Ramos (cell line): ENCODE measurements at regions not wholly inside any gene's neighbourhood (a gene's known extent, or its start where the extent isn't known, plus 50 kb on each side); places are given as distances from the start of the nearest gene placed in this dataset.

ENCODE experiments used
- in situ Hi-C: fragments of 300-500 bp; cut with MboI; formaldehyde crosslinking; loops from one replicate; pipeline ENCODE4 v1.14.3; 2022; ENCODE audit warnings: low sequenced_read_pairs; ENCODE audit not compliant: unreplicated experiment

- in situ Hi-C loops = no loop called here
Observed at GRCh38 chr5:38710627-38711026, 135.2 kb upstream of the OSMR start.

DNA sequence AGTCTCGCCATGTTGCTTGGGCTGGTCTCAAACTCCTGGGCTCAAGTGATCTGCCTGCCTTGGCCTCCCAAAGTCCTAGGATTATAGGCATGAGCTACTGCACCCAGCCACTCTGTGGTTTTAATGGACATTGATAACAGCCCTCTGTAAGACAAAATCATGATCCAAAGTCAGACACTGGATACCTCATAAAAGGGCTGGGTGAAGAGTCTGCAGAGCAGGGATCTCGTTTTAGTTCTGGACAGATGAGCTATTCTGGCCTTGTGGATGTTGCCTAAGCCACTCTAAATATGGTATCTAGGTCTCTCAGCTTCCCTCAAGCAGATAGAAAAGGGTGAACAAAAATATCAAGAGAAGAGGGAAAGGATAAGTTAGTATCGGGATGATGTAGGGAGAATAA is 133.4 kb upstream of the OSMR start:
- in situ Hi-C loops = no loop called here

DNA sequence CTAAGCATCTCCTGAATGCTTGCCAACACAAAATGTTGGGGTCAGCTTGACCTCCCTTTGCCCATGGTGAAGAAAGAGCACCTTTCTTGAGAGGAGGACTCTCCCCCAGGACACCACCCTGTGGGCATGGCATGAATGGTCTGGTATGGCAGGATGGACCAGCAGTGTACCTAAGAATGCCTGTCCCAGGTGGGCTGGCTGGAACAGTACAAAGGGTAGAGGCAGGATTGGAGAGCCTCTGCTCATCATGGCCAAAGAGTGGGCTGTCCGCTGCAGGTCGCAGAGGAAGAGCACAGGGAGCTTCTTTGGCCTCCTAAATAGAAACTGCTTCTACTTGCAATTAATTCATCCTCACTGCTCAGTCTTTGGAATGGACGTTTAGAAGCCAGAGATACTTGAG is 131.6 kb upstream of the OSMR start:
- in situ Hi-C loops = no loop called here

DNA sequence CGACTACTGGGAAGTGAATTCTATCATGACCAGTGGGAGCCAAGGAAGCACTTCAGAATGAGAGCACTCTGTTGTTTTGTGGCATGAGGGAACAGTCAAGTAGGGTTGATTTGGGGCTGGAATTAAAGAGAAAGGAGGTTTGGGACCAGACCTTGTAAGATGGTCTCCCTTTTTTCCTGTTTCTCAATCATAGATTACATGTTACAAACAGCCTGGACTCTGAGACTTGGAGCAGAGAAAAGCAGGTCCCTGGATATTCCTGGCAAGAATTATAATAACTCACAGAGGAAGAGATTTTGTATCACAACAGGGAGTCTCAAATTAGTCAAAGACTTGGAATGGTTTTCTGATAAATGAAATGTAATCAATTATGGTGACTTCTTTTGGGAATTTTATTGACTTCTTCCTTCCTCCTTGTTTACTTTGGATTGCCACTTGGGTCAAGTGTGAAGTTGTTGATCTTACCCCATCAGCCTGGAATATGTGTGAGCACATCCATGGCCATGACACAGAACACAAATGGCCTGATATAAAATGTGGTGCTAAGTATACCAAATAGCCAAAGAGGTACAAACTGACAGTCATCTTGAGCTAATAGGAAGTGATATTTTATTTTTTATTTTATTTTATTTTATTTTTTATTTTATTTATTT is 131.0 kb upstream of the OSMR start:
- in situ Hi-C loops = no loop called here

GRCh38 chr5:38715696-38716095 is 130.1 kb upstream of the OSMR start:
- in situ Hi-C loops = no loop called here

DNA sequence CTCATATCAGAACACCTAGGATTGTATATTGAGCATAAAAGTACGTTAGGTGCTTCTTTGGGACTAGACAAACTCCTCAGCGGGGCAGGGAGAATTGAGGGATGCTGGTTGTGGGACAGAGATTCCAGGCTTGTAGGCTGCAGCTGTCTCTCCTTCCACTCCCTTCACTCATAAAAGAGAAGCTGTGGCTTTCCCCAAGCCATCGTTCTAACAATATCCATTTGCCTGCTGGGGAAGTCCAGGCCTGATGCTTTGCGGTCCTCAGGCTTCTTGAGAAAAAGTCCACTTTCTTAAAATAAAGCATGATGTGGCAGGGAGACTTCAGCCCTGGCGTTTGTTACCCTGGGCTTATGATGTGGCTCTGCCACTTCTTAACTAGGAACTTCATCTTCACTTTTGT is 129.3 kb upstream of the OSMR start:
- in situ Hi-C loops = no loop called here

DNA sequence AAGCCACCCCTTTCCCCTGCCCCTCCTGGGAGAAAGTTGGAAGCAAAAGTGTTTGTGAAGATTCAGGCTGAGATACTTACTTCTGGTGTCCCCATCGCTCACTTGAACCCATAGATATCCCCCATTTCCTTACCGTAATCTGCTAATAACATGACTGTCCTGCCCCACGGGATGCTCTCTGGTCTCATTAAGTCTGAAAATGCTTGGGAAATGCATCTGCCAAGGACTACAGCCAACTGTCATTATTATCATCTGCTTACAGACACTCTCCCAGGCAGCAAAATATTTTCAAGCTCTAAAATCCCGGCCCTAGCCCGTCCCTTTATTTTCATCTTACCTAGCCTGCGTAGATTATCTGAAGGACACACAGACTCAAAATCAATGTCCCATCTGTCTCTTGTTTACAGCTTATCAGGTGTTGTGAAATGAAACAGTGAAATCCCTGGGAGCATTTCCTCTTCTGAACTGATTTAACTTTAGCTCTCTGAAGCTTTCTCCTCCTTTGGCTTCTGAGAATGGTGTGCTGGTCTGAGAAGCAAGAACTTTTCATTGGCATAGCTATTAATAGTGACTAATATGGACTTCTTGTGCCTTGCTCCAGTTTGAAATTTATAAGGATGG is 126.9 kb upstream of the OSMR start:
- in situ Hi-C loops = no loop called here

GRCh38 chr5:38719403-38719802 is 126.4 kb upstream of the OSMR start:
- in situ Hi-C loops = no loop called here

DNA sequence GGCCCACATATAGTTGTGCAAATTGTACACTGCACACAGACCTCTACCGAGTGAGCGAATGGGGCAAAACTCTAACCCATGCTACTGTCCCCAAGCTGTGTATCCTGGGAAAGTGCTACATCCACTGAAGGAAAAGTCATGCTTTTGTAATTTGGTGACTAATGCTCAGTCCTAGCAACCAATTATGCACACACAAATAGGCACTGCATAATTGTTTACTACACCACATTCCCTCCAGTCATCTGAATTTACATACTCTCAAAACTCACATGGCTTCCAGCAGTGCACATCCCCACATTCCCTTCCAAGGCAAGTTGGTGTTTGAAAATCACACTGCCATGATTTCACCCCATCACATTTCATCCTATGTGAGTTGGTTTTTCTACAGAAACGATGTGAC is 125.9 kb upstream of the OSMR start:
- in situ Hi-C loops = no loop called here

GRCh38 chr5:38720554-38721361 is 125.1 kb upstream of the OSMR start:
- in situ Hi-C loops = no loop called here

DNA sequence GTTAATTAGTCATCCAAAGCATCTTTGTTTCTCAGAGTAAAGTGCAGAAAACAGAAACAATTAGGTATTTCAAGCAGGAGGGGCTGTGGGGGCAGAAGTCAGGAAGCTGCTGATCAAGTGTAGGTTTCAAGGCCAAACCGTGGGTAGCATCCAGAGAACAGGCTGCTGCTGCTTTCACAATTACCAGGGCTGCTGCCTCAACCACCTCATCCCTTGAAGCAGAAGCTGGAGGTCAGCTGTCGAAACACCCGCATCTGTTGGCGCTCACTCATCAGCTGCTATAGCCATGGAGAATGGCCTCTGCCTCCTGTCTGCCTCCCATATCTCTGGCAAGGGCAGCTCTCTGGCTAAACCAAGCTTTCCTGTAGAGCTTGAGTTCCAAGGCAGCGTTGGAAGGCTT is 122.9 kb upstream of the OSMR start:
- in situ Hi-C loops = no loop called here

DNA sequence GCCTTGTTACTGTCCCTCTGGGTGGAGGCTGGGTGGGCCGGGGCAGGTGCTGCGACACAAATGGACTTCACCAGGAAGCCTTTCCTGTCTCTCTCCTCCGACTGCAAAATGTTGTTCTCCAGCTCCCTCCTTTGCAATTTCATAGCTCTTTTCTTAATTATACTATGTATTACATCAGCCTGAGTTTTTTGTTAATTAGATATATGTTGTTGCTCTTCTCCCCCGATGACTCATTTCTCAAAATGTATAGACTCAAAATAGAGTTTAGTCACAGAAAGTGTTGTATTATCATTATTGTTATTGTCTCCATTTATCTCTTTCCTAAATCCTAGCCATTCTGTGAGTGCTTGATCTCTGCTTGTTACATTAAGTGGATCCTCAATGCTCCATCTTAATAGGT is 122.4 kb upstream of the OSMR start:
- in situ Hi-C loops = no loop called here

DNA sequence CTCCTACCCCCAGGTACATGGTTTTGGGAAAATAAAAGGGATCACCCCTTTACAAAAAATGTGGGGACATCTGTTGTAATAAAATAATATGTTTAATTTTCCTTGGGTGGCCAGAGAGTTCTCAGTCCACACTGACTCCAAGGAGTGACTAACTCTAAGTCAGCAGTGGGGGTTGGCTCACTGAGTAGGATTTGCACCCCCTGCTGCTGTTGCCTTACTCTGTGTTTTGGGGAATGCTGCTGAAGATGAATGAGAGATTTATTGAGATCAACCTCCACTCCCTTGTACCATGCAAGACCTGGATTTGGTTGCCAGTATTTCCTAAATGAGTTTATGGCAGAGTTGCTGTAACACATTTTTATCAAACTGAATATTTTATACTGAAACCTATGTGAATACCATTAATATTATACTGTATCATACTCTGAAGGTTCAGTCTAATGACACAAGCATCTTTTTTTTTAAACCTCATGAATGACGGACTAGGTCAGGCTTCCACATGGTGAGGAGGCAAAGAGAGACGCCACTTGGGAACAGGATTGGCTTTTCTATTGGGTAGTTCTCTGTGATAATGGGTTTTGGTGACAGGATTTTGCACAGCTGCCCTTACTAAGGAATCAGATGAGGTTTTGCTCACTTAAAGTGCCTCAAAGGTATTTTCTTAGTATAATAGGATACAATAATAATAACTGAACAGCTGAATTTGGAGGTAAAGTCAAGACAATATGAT is 121.3 kb upstream of the OSMR start:
- in situ Hi-C loops = no loop called here

- in situ Hi-C loops = no loop called here
Observed at GRCh38 chr5:38725371-38725865, 120.4 kb upstream of the OSMR start.

- in situ Hi-C loops = no loop called here
Observed at GRCh38 chr5:38726279-38726678, 119.5 kb upstream of the OSMR start.

GRCh38 chr5:38728029-38728428 is 117.8 kb upstream of the OSMR start:
- in situ Hi-C loops = no loop called here

DNA sequence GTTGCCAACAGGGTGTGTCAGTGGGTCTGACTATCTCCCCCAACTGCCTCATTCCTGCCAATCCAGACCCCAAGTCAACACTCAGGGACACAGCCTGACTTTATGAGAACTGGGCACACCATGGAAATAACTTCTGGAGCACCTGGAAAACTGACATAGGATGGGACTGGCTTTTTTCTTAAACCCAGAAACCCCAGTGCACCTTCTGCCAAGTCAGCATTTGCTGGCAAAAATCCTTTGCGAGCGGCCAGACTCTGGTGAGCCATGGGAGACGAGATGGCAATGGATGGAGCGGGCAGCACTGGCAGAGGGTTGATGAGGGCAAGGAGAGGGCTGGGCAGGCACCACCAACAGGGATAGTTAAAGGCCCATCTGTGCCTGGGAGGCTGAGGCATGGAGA is 114.4 kb upstream of the OSMR start:
- in situ Hi-C loops = no loop called here

DNA sequence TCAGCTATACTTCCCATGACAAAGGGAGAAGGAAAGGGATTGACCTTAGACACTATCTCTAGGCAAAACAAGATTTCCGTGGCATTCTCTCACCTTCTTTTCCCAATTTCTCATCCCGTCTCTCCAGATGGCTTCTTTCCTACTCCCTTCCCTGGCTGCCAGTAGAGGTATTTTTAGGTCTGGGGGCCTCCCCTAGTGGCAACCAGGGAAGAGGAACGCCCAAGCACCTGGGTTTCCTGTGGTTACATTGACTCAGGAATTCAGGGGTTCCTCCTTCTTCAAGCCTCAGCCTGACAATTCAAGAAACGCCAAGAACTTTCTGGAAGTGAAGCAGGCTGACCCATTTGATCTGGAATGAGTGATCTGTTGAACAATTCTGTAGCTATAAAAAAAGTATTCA is 111.5 kb upstream of the OSMR start:
- in situ Hi-C loops = no loop called here

GRCh38 chr5:38736089-38736488 is 109.7 kb upstream of the OSMR start:
- in situ Hi-C loops = no loop called here

- in situ Hi-C loops = no loop called here
Observed at GRCh38 chr5:38737976-38738375, 107.8 kb upstream of the OSMR start.
